ENCODE measurements at regions not wholly inside any gene's neighbourhood (a gene's known extent, or its start where the extent isn't known, plus 50 kb on each side); places are given as distances from the start of the nearest gene placed in this dataset.

DNA sequence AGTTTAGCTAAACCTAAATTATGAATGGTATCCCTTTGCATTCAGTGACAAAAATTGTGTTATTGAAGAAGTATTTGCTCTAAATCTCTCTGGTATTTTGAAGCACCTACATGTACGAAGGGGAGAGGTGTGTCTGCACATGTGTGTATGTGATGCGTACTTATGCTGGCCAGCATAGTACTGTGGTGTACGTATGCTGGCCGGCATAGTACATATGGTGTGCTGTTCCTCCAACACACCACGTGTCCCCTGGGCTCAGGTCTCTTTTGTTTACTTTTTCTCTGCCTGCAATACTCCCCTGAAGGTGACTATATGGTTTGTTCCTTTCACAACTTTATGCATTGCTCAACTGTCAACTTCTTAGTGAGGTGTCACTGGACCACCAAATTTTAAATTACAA is 360.3 kb downstream of the CRPPA start:
- Histone ChIP-seq H3K4me1 (no peaks in the 10 kb centered on the region), H3K4me3 (ENCODE audit: low read depth, low read length) (no peak overlapping the region), H3K27me3 (peaks cover 6% of the 10 kb centered on the region; the same call in 1 of the 2 replicates), H3K36me3 (no peaks in the 10 kb centered on the region), H3K9me3 (no peaks in the 10 kb centered on the region)
- TF ChIP-seq, protein P1, sequence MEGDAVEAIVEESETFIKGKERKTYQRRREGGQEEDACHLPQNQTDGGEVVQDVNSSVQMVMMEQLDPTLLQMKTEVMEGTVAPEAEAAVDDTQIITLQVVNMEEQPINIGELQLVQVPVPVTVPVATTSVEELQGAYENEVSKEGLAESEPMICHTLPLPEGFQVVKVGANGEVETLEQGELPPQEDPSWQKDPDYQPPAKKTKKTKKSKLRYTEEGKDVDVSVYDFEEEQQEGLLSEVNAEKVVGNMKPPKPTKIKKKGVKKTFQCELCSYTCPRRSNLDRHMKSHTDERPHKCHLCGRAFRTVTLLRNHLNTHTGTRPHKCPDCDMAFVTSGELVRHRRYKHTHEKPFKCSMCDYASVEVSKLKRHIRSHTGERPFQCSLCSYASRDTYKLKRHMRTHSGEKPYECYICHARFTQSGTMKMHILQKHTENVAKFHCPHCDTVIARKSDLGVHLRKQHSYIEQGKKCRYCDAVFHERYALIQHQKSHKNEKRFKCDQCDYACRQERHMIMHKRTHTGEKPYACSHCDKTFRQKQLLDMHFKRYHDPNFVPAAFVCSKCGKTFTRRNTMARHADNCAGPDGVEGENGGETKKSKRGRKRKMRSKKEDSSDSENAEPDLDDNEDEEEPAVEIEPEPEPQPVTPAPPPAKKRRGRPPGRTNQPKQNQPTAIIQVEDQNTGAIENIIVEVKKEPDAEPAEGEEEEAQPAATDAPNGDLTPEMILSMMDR (IDR thresholded peaks at IDR 0.05; ENCODE audit: low read depth, low read length), result no peak
- no peak for DNase-seq

DNA sequence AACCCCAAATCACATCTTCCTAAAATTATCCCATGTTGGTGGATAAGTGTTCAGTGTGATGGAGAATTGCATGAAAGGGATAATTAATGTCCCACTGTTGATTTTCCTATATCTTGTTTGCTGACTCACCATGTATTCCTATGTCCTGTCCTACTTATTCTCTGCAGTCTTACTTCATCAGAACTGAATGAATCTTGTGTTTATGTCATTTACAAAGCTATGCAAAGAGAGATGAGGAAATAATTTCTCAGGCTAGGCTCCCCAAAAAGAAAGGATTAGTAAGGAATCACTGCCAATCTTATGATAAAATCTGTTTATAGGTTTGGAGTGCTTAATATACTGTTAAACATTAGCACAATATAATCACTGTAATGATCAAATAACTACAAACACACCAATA is 360.8 kb downstream of the CRPPA start:
- H3K9me3 ChIP-seq, result no peaks in the 10 kb centered on the region
- H3K36me3 ChIP-seq, result no peaks in the 10 kb centered on the region
- DNase-seq, result no peak
- H3K27me3 ChIP-seq, result peaks cover 9% of the 10 kb centered on the region; the same call in 1 of the 2 replicates
- H3K4me1 ChIP-seq, result no peaks in the 10 kb centered on the region
- no peak overlapping the region for H3K4me3 ChIP-seq (ENCODE audit: low read depth, low read length)
- TF ChIP-seq, protein P1 (IDR thresholded peaks at IDR 0.05; ENCODE audit: low read depth, low read length), result no peak

DNA sequence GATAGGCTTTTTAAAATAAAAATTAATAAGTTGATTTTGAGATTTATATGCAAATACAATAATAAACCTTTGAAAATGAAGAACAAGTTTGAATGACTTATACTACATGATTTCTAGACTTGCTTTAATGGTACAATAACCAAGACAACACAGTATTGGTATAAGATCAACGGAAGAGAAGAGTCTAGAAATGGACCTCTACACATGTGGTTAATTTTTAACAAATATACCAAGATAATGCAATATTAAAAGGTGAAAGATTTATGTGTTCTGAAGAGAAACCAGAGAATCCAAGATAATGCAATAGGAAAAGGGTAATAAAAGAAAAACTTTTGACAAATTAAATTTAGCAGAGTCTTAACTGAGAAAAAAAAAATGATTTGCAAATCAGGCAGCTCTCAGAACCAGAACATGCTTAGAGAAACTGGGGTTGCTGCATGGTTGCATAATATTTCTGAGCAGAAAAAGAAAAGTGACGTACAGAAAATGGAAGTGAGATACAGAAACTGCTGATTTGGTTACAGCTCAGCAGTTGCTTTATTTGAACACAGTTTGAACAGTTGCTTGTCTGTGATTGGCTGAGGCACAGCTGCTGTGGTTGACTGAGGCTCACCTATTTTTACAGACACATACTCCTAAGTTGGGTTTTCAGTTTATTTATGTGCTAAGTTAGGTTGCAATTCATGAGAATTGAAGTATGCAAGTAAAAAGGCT is 365.9 kb downstream of the CRPPA start:
- no peak overlapping the region for H3K4me3 ChIP-seq (ENCODE audit: low read depth, low read length)

DNA sequence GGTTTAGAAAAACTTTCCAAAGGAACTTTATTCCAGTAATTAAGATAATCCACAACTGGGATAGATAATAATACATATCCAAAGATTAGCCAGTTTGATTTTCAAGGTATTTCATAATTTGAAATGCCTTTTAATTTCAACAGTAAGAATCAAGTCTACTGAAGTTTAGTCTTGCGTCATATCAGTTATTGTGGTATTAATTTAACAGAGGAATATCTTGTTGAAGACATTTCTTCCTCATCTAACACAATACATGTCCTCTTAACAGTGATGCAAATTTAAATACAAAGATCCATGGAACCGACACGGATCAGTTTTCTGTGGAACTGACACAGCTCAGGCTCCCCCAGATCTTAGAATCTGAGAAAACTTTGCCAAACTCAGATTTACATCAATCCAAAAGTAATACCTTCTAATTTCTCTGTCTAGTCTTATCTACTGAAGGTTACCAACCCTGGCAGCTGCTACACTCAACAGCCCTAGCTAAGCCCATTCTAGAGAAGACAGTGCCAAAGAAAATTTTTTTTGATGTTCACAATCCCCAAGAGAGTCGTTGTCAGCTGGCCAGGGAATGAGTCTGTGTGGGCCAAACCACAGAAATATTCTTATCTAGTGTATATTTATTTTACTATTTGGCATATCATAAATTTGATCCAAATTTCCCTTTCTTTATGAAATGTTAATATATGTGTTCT is 365.2 kb upstream of the MEOX2 start:
- Histone ChIP-seq H3K9me3 (no peaks in the 10 kb centered on the region), H3K4me3 (ENCODE audit: low read depth, low read length) (no peak overlapping the region), H3K36me3 (no peaks in the 10 kb centered on the region), H3K27me3 (peaks cover 10% of the 10 kb centered on the region; the same call in 1 of the 2 replicates), H3K4me1 (no peaks in the 10 kb centered on the region)
- no peak for DNase-seq
- TF ChIP-seq, protein P1 (IDR thresholded peaks at IDR 0.05; ENCODE audit: low read depth, low read length), result no peak

More for the DNA sequence above, 365.9 kb downstream of the CRPPA start:
- H3K36me3 ChIP-seq, result no peaks in the 10 kb centered on the region
- H3K27me3 ChIP-seq, result peaks cover 10% of the 10 kb centered on the region; the same call in 1 of the 2 replicates
- DNase-seq, result no peak
- TF ChIP-seq, protein P1 (IDR thresholded peaks at IDR 0.05; ENCODE audit: low read depth, low read length), result no peak
- H3K9me3 ChIP-seq, result no peaks in the 10 kb centered on the region
- H3K4me1 ChIP-seq, result no peaks in the 10 kb centered on the region

DNA sequence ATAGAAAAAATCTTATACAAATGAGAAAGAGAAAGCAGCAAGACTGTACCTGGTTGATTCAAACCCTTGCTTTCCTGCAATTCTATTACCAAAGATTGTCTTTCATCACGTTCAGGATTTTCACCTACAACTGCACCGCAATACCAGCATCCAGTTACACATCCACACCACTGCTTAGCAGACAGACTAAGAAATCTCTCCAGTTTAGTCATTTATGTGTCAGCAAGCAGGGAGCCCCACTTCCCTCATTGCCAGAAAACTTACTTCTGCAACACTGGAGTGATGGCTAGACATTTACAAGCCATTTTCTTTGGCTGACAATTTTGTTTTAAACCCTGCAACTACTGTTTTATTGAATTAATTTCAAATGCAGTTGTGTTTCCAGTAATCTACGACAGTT is 359.6 kb upstream of the MEOX2 start:
- H3K9me3 ChIP-seq, result no peaks in the 10 kb centered on the region
- H3K4me1 ChIP-seq, result no peaks in the 10 kb centered on the region
- H3K27me3 ChIP-seq, result no peaks in the 10 kb centered on the region; the same call in 1 of the 2 replicates
- TF ChIP-seq, protein P1 (IDR thresholded peaks at IDR 0.05; ENCODE audit: low read depth, low read length), result no peak
- no peak overlapping the region for H3K4me3 ChIP-seq (ENCODE audit: low read depth, low read length)
- no peaks in the 10 kb centered on the region for H3K36me3 ChIP-seq
- no peak for DNase-seq

DNA sequence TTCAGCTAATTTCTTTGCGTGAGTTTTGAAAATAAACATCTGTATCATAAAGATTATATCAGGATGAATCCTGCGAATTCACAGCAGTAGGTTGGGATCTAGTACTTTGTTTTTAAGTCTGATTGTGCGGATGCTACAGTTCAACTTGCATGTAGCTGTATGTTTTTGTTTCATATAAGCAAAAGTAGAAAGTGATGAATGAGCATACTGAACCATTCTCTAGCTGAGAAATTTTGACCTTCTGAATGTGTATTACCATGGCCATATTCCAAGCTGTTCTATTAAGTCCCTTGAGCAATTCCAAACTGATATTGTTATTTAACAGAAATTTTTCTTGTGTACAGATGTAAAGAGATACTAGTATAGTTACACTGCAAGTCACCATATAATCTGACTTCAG is 358.8 kb upstream of the MEOX2 start:
- TF ChIP-seq, protein P1 (IDR thresholded peaks at IDR 0.05; ENCODE audit: low read depth, low read length), result no peak
- Histone ChIP-seq H3K27me3 (no peaks in the 10 kb centered on the region), H3K9me3 (no peaks in the 10 kb centered on the region), H3K36me3 (no peaks in the 10 kb centered on the region), H3K4me3 (ENCODE audit: low read depth, low read length) (no peak overlapping the region), H3K4me1 (no peaks in the 10 kb centered on the region)
- DNase-seq, result no peak

Measured in BE2C (cell line).